Left ventricle myocardium inferior (tissue), 1 donor: ENCODE measurements at regions not wholly inside any gene's neighbourhood (a gene's known extent, or its start where the extent isn't known, plus 50 kb on each side); places are given as distances from the start of the nearest gene placed in this dataset.
"Not testable (repeated sequence)": the region's sequence is repeated elsewhere in the genome, so short reads cannot be mapped to it uniquely, and the experiment has no call there.

ENCODE experiments used
- DNase-seq: peaks from one replicate; pipeline ENCODE4 v3.0.0-alpha.2; 2020
- H3K27ac ChIP-seq: fragments of 200-600 bp; replicated peaks from 2 replicates; pipeline ENCODE4 v1.8.0; 2021
- H3K27me3 ChIP-seq: fragments of 200-600 bp; 2 replicates; pipeline ENCODE4 v1.8.0; 2021; ENCODE audit warnings: low read depth
- H3K36me3 ChIP-seq: fragments of 200-600 bp; 2 replicates; pipeline ENCODE4 v1.8.0; 2021
- H3K4me1 ChIP-seq: fragments of 200-600 bp; 2 replicates; pipeline ENCODE4 v1.8.0; 2021
- H3K4me3 ChIP-seq: fragments of 200-600 bp; 2 replicates; pipeline ENCODE4 v1.8.0; 2021; ENCODE audit warnings: mild to moderate bottlenecking, moderate library complexity
- H3K9me3 ChIP-seq: fragments of 200-600 bp; replicated peaks from 2 replicates; pipeline ENCODE4 v1.8.0; 2021
- CTCF ChIP-seq: fragments of 200-600 bp; IDR thresholded peaks from 2 replicates; pipeline ENCODE4 v1.8.0; 2021; ENCODE audit warnings: antibody characterized with exemption, mild to moderate bottlenecking, borderline replicate concordance
- intact Hi-C: fragments of 100-400 bp; cut with micrococcal nuclease; formaldehyde crosslinking; loops from one replicate; pipeline ENCODE4 v1.11.0; 2022
- donor health status: DM: no; HTN: yes; CAD: no; lungs with severe emphysema.

GRCh38 chr13:65710514-65710913 lies 1519.6 kb downstream of the PCDH9 start:
- Histone ChIP-seq H3K9me3 (no peaks in the 10 kb centered on the region), H3K36me3 (no peaks in the 10 kb centered on the region), H3K4me1 (no peaks in the 10 kb centered on the region), H3K27me3 (no peaks in the 10 kb centered on the region), H3K27ac (no peak overlapping the region), H3K4me3 (no peak overlapping the region)
- no peak for DNase-seq
- intact Hi-C loops, result no loop called here
- TF ChIP-seq CTCF, result no peak

- TF ChIP-seq CTCF, result no peak
- H3K9me3 ChIP-seq, result no peaks in the 10 kb centered on the region
- H3K27me3 ChIP-seq, result no peaks in the 10 kb centered on the region
- intact Hi-C loops, result no loop called here
- no peak overlapping the region for H3K4me3 ChIP-seq
- H3K4me1 ChIP-seq, result no peaks in the 10 kb centered on the region
- no peak for DNase-seq
- H3K36me3 ChIP-seq, result no peaks in the 10 kb centered on the region
- no peak overlapping the region for H3K27ac ChIP-seq
Measured at GRCh38 chr13:65697843-65698242, 1532.3 kb downstream of the PCDH9 start.

- Histone ChIP-seq H3K27ac (no peak overlapping the region), H3K4me3 (no peak overlapping the region), H3K27me3 (no peaks in the 10 kb centered on the region), H3K36me3 (no peaks in the 10 kb centered on the region), H3K9me3 (peaks cover 1% of the 10 kb centered on the region), H3K4me1 (no peaks in the 10 kb centered on the region)
- no peak for DNase-seq
- intact Hi-C loops, result no loop called here
- TF ChIP-seq CTCF, result no peak
Measured at GRCh38 chr13:65679240-65679639, 1550.9 kb downstream of the PCDH9 start.

GRCh38 chr13:65677906-65678305 lies 1552.2 kb downstream of the PCDH9 start:
- Histone ChIP-seq H3K27me3 (no peaks in the 10 kb centered on the region), H3K36me3 (no peaks in the 10 kb centered on the region), H3K9me3 (peaks cover 15% of the 10 kb centered on the region), H3K4me3 (no peak overlapping the region), H3K27ac (no peak overlapping the region), H3K4me1 (no peaks in the 10 kb centered on the region)
- no peak for DNase-seq
- intact Hi-C loops, result no loop called here
- TF ChIP-seq CTCF, result no peak

- H3K27ac ChIP-seq, H3K36me3 ChIP-seq, H3K27me3 ChIP-seq, H3K4me3 ChIP-seq, DNase-seq, H3K4me1 ChIP-seq, intact Hi-C loops: not testable (repeated sequence)
- peaks cover 40% of the 10 kb centered on the region for H3K9me3 ChIP-seq
Measured at GRCh38 chr13:65675383-65675782, 1554.8 kb downstream of the PCDH9 start.

GRCh38 chr13:65670014-65670625 lies 1560.0 kb downstream of the PCDH9 start:
- Histone ChIP-seq H3K27ac (no peak overlapping the region), H3K36me3 (no peaks in the 10 kb centered on the region), H3K4me1 (no peaks in the 10 kb centered on the region), H3K4me3 (no peak overlapping the region), H3K27me3 (no peaks in the 10 kb centered on the region), H3K9me3 (peaks cover 50% of the 10 kb centered on the region)
- TF ChIP-seq CTCF, result no peak
- DNase-seq, result no peak
- intact Hi-C loops, result no loop called here
